GM12892 (cell line): ENCODE measurements at regions not wholly inside any gene's neighbourhood (a gene's known extent, or its start where the extent isn't known, plus 50 kb on each side); places are given as distances from the start of the nearest gene placed in this dataset.

Source experiments
- POLR2A ChIP-seq: IDR thresholded peaks from 2 replicates; pipeline ENCODE4 v1.6.1; 2011; ENCODE audit warnings: low read depth, low read length, control low read depth
- POLR2AphosphoS5 ChIP-seq: IDR thresholded peaks from 2 replicates; pipeline ENCODE4 v1.6.1; 2011; ENCODE audit warnings: low read depth, low read length, control low read depth
- TAF1 ChIP-seq: IDR thresholded peaks from 2 replicates; pipeline ENCODE4 v1.6.1; 2011; ENCODE audit warnings: low read depth, mild to moderate bottlenecking, control low read depth, low read length, borderline replicate concordance

GRCh38 chr9:78548670-78549069, 251.7 kb downstream of the PSAT1 start:
- TF ChIP-seq TAF1 (no peak), POLR2AphosphoS5 (no peak), POLR2A (no peak)
